SJCRH30 (cell line): ENCODE measurements at regions not wholly inside any gene's neighbourhood (a gene's known extent, or its start where the extent isn't known, plus 50 kb on each side); places are given as distances from the start of the nearest gene placed in this dataset.

Experiments used
- DNase-seq, 2 experiments: peaks; one replicate each; pipeline ENCODE4 v3.0.0-alpha.2; 2015 to 2020
- H3K27ac ChIP-seq: fragments of 250-450 bp; sonication (Bioruptor Pico); 2 replicates; pipeline ENCODE4 v1.5.1; 2020; ENCODE audit warnings: mild to moderate bottlenecking, moderate library complexity
- H3K27me3 ChIP-seq: fragments of 250-450 bp; sonication (Bioruptor Pico); 2 replicates; pipeline ENCODE4 v1.5.1; 2020; ENCODE audit warnings: mild to moderate bottlenecking, moderate library complexity
- H3K36me3 ChIP-seq: fragments of 250-450 bp; sonication (Bioruptor Pico); 2 replicates; pipeline ENCODE4 v1.5.1; 2020; ENCODE audit warnings: mild to moderate bottlenecking, moderate library complexity
- H3K4me1 ChIP-seq: fragments of 250-450 bp; sonication (Bioruptor Pico); 2 replicates; pipeline ENCODE4 v1.5.1; 2020; ENCODE audit warnings: mild to moderate bottlenecking, moderate library complexity
- H3K4me3 ChIP-seq: fragments of 250-450 bp; sonication (Bioruptor Pico); 2 replicates; pipeline ENCODE4 v1.5.1; 2020; ENCODE audit warnings: mild to moderate bottlenecking, moderate library complexity
- H3K9me3 ChIP-seq: fragments of 250-450 bp; sonication (Bioruptor Pico); replicated peaks from 2 replicates; pipeline ENCODE4 v1.5.1; 2020; ENCODE audit warnings: mild to moderate bottlenecking, moderate library complexity

GRCh38 chr2:10520154-10520553 lies 72.0 kb upstream of the ODC1 start:
- H3K4me1 ChIP-seq = peaks cover 25% of the 10 kb centered on the region
- H3K4me3 ChIP-seq = no peak overlapping the region
- no peaks in the 10 kb centered on the region for H3K27me3 ChIP-seq
- no peak overlapping the region for H3K27ac ChIP-seq
- peak in 1 of 2 experiments; percentile 35 for DNase-seq
- H3K36me3 ChIP-seq = no peaks in the 10 kb centered on the region
- H3K9me3 ChIP-seq = peaks cover 16% of the 10 kb centered on the region

- no peaks in the 10 kb centered on the region for H3K36me3 ChIP-seq
- no peaks in the 10 kb centered on the region for H3K27me3 ChIP-seq
- H3K4me3 ChIP-seq = no peak overlapping the region
- peaks cover 25% of the 10 kb centered on the region for H3K4me1 ChIP-seq
- peaks cover 20% of the 10 kb centered on the region for H3K9me3 ChIP-seq
- DNase-seq = no peak
- H3K27ac ChIP-seq = no peak overlapping the region
Measured at GRCh38 chr2:10519394-10519740, 71.2 kb upstream of the ODC1 start.

GRCh38 chr2:10518470-10519393 lies 70.6 kb upstream of the ODC1 start:
- H3K9me3 ChIP-seq = peaks cover 20% of the 10 kb centered on the region
- DNase-seq = no peak
- no peak overlapping the region for H3K4me3 ChIP-seq
- peaks cover 25% of the 10 kb centered on the region for H3K4me1 ChIP-seq
- no peaks in the 10 kb centered on the region for H3K27me3 ChIP-seq
- H3K36me3 ChIP-seq = no peaks in the 10 kb centered on the region
- peak overlapping the region; percentile 2; the same call in 1 of the 2 replicates for H3K27ac ChIP-seq

- H3K4me1 ChIP-seq = peaks cover 25% of the 10 kb centered on the region
- DNase-seq = peak; percentile 96 to 99
- no peaks in the 10 kb centered on the region for H3K36me3 ChIP-seq
- no peaks in the 10 kb centered on the region for H3K27me3 ChIP-seq
- H3K27ac ChIP-seq = peak overlapping the region; percentile 87
- no peak overlapping the region for H3K4me3 ChIP-seq
- H3K9me3 ChIP-seq = peaks cover 20% of the 10 kb centered on the region
Measured at GRCh38 chr2:10517351-10518043, 69.4 kb upstream of the ODC1 start.

- H3K4me1 ChIP-seq = peaks cover 19% of the 10 kb centered on the region
- no peak overlapping the region for H3K27ac ChIP-seq
- H3K36me3 ChIP-seq = no peaks in the 10 kb centered on the region
- no peaks in the 10 kb centered on the region for H3K27me3 ChIP-seq
- H3K4me3 ChIP-seq = no peak overlapping the region
- peak in 1 of 2 experiments; percentile 2 for DNase-seq
- peaks cover 20% of the 10 kb centered on the region for H3K9me3 ChIP-seq
Measured at GRCh38 chr2:10515887-10516286, 67.8 kb upstream of the ODC1 start.

- Histone ChIP-seq H3K4me1 (peaks cover 15% of the 10 kb centered on the region), H3K9me3 (peaks cover 20% of the 10 kb centered on the region), H3K4me3 (no peak overlapping the region), H3K27ac (no peak overlapping the region), H3K27me3 (no peaks in the 10 kb centered on the region), H3K36me3 (no peaks in the 10 kb centered on the region)
- DNase-seq = peak in 1 of 2 experiments; percentile 0
Measured at GRCh38 chr2:10514743-10515142, 66.6 kb upstream of the ODC1 start.

- Histone ChIP-seq H3K27ac (no peak overlapping the region), H3K36me3 (no peaks in the 10 kb centered on the region), H3K27me3 (no peaks in the 10 kb centered on the region), H3K4me1 (peaks cover 15% of the 10 kb centered on the region), H3K4me3 (no peak overlapping the region), H3K9me3 (peaks cover 20% of the 10 kb centered on the region)
- DNase-seq = peak in 1 of 2 experiments; percentile 0
Measured at GRCh38 chr2:10514273-10514672, 66.1 kb upstream of the ODC1 start.

GRCh38 chr2:10513201-10513600 lies 65.1 kb upstream of the ODC1 start:
- Histone ChIP-seq H3K9me3 (peaks cover 20% of the 10 kb centered on the region), H3K27ac (no peak overlapping the region), H3K27me3 (no peaks in the 10 kb centered on the region), H3K4me3 (no peak overlapping the region), H3K4me1 (peaks cover 12% of the 10 kb centered on the region), H3K36me3 (no peaks in the 10 kb centered on the region)
- no peak for DNase-seq

GRCh38 chr2:10508038-10508437 lies 59.9 kb upstream of the ODC1 start:
- no peak overlapping the region for H3K27ac ChIP-seq
- no peaks in the 10 kb centered on the region for H3K9me3 ChIP-seq
- no peak overlapping the region for H3K4me3 ChIP-seq
- H3K36me3 ChIP-seq = no peaks in the 10 kb centered on the region
- no peaks in the 10 kb centered on the region for H3K27me3 ChIP-seq
- no peak for DNase-seq
- peaks cover 13% of the 10 kb centered on the region for H3K4me1 ChIP-seq

- Histone ChIP-seq H3K27me3 (no peaks in the 10 kb centered on the region), H3K4me3 (no peak overlapping the region), H3K36me3 (no peaks in the 10 kb centered on the region), H3K9me3 (no peaks in the 10 kb centered on the region), H3K27ac (no peak overlapping the region), H3K4me1 (peaks cover 13% of the 10 kb centered on the region)
- DNase-seq = no peak
Measured at GRCh38 chr2:10507106-10507505, 59.0 kb upstream of the ODC1 start.

- H3K9me3 ChIP-seq = no peaks in the 10 kb centered on the region
- H3K4me3 ChIP-seq = no peak overlapping the region
- no peak overlapping the region for H3K27ac ChIP-seq
- DNase-seq = peak; percentile 68 to 80
- H3K36me3 ChIP-seq = no peaks in the 10 kb centered on the region
- H3K27me3 ChIP-seq = no peaks in the 10 kb centered on the region
- H3K4me1 ChIP-seq = peaks cover 13% of the 10 kb centered on the region
Measured at GRCh38 chr2:10504994-10505820, 57.1 kb upstream of the ODC1 start.

GRCh38 chr2:10504370-10504993 lies 56.4 kb upstream of the ODC1 start:
- Histone ChIP-seq H3K27me3 (no peaks in the 10 kb centered on the region), H3K4me3 (no peak overlapping the region), H3K36me3 (no peaks in the 10 kb centered on the region), H3K9me3 (no peaks in the 10 kb centered on the region), H3K27ac (no peak overlapping the region), H3K4me1 (peaks cover 13% of the 10 kb centered on the region)
- DNase-seq = no peak

- no peaks in the 10 kb centered on the region for H3K36me3 ChIP-seq
- H3K27me3 ChIP-seq = no peaks in the 10 kb centered on the region
- H3K27ac ChIP-seq = no peak overlapping the region
- H3K4me1 ChIP-seq = peaks cover 23% of the 10 kb centered on the region
- H3K4me3 ChIP-seq = no peak overlapping the region
- H3K9me3 ChIP-seq = no peaks in the 10 kb centered on the region
- no peak for DNase-seq
Measured at GRCh38 chr2:10502803-10503107, 54.6 kb upstream of the ODC1 start.

- Histone ChIP-seq H3K9me3 (no peaks in the 10 kb centered on the region), H3K27me3 (no peaks in the 10 kb centered on the region), H3K4me1 (peaks cover 28% of the 10 kb centered on the region), H3K36me3 (no peaks in the 10 kb centered on the region), H3K27ac (no peak overlapping the region), H3K4me3 (no peak overlapping the region)
- DNase-seq = no peak
Measured at GRCh38 chr2:10501980-10502802, 54.1 kb upstream of the ODC1 start.
